Left renal cortex interstitium (tissue), 4 donors: ENCODE measurements at regions not wholly inside any gene's neighbourhood (a gene's known extent, or its start where the extent isn't known, plus 50 kb on each side); places are given as distances from the start of the nearest gene placed in this dataset.
"Not testable (repeated sequence)": the region's sequence is repeated elsewhere in the genome, so short reads cannot be mapped to it uniquely, and the experiment has no call there.

Source experiments
- DNase-seq, 4 donors: peaks; one replicate each; pipeline ENCODE4 v3.0.0-alpha.2; 2013; ENCODE audit warnings: low read depth in 4 of 4, low spot score in 2 of 4, missing footprints in 1 of 4

GRCh38 chr2:89537862-89538261 lies 846.4 kb downstream of the RPIA start:
- DNase-seq: not testable (repeated sequence)

DNA sequence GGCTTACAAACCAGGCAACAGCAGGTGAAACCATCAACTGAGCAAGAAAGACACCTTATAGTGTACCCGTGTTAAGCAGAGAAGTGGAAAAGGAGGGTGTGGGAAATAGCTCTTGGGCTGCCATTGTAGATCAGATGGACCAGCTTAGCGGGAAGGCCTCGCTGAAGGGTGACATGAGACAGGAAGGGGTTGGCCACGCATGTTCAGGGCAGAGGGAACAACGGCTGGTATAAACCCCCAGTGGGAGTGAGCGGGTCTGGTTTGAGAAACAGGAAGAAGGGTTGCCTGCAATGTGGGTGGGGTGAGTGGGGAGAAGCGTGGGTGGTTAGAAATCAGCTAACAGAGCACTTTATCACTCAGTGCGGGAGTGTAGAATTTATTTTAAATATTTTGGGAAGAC lies 852.6 kb downstream of the RPIA start:
- DNase-seq: not testable (repeated sequence)

DNA sequence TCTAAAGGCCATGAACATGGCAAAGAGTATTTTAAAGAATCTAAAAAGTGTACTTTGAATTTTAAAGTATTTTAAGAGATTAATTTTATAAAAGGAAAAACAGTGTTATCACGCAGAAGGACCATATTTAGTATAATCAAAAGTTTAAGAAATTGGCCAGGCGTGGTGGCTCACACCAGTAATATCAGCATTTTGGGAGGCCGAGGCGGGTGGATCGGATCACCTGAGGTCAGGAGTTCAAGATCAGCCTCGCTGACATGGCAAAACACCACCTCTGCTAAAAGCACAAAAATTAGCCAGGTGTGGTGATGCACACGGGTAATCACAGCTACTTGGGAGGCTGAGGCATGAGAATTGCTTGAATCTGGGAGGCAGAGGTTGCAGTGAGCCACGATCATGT lies 887.7 kb downstream of the RPIA start:
- DNase-seq: not testable (repeated sequence)

GRCh38 chr2:89582816-89583215 lies 891.3 kb downstream of the RPIA start:
- not testable (repeated sequence) for DNase-seq

DNA sequence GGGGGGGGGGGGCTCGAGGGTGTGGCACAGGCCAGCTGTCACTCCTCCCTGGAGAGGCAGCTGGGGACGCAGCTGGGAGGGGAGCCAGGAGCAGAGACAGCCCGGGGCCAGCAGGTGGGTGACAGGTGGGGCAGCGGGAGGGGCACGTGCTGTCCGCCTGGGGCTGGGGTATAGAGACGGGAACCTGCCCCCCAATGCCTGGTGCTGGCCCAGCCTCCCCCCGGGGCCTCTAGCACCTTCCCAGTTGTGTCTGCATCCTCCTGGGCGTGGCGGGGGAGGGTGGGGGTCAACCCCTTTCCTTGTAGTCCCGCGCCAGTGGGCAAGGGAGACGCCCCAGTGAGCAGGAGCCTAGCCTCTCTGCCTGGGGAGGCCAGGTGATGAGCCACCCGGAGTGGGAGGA lies 892.6 kb downstream of the RPIA start:
- not testable (repeated sequence) for DNase-seq

- DNase-seq: not testable (repeated sequence)
Measured at GRCh38 chr2:89584868-89585557, 893.5 kb downstream of the RPIA start.

DNA sequence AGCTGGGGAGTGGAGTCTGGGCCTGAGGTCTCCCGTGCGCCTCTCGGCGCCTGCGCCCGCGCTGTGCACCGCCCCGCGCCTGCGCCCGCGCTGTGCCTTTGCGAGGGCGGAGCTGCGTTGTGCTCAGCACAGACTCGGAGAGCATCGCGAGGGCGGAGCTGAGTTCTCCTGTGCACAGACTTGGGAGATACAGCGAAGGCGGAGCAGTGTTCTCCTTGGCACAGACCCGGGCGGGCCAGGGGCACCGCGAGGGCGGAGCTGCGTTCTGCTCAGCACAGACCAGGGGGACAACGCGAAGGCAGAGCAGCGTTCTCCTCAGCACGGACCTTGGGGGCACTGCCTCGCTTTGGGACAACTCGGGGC lies 894.1 kb downstream of the RPIA start:
- peak in 3 of 4 donors; percentile 23 to 32 (median 29) for DNase-seq

DNA sequence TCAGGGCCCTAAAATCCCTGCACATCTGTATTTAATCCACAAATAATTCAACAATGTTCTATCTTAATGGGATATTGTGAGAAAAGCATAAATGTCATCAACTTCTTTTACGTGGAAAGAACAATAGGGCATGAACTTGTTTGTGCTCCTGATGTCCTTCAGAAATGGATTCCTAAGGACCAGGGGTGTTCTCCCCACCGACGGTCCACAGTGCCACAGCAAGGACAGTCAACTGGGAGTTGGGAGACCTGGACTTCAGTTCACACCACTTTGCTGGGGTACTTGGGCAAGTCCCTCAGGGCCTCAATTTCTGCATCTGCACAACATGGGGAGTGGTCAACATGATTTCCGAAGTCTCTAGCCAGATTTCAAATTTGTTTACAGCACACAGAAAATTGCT lies 908.4 kb downstream of the RPIA start:
- DNase-seq: not testable (repeated sequence)

DNA sequence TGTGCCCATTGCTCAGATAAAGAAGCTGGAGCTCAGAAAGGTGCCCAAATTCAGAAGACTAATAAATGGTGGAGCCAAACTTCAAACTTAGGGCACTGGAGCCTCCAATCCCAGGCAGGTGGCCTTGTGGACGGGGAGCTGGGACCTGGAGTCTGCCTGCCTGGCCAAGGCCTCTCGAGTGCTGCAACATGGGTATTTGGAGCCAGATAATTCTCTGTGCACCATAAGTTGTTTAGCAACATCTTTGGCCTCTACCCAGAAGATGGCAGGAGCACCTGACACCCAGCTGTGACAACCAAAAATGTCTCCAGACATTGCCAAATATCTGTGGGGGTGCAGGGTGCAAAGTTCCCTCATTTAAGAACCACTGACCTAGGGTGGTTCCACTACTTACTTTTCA lies 915.0 kb downstream of the RPIA start:
- DNase-seq: not testable (repeated sequence)

DNA sequence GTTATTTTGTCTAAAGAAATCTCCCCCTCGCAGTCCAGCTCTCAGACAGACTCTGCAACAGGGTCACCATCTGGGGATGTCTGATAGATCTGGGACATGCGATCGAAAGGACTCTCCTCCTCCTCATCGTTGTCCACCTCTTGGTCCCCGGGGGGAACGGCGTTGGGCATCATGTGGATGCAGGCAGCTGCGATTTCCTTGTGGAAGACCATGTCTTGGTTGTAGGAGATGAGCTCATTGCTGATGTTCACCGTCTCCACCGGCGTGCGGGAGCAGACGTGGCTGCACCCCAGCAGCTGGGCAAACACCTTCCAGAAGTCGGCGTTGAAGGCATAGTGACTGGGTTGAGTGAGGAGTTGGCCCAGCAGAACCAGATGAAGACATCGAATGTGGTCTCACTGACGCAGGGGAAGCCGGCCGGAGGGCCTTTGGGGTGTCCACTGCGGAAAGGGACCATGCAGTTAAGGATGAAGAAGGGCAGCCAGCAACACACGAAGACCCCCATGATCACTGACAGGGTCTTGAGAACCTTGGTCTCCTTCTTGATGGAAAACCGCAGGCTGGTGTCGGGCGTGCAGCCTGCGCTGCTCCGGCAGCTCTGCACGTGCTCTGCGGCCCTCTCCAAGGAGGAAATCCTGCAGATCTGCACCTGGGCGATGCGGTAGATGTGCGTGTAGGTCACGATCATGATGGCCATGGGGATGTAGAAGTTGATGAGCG lies 918.9 kb downstream of the RPIA start:
- DNase-seq: not testable (repeated sequence)

GRCh38 chr2:89610927-89611515 lies 919.5 kb downstream of the RPIA start:
- DNase-seq: not testable (repeated sequence)

GRCh38 chr2:89611710-89612109 lies 920.2 kb downstream of the RPIA start:
- DNase-seq: not testable (repeated sequence)

DNA sequence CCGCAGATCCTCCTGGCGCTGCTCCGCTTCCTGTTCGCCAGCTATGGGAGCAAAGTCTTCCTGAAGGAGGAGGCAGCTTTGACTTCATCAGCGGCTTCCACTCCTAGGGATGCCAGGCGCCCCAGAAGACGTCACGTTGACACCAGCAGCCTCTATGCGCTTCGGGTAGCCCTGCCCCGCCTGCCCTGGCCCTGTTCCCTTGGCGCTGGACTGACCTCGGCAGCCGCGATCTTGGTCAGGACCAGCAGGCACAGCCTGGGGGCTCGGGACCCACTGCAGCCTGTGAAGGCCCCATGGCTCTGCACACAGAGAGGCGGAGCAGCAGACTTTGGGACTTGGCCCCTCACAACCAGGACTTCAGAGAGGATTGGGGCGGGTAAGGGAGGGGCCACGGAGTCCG lies 957.8 kb downstream of the RPIA start:
- not testable (repeated sequence) for DNase-seq

DNA sequence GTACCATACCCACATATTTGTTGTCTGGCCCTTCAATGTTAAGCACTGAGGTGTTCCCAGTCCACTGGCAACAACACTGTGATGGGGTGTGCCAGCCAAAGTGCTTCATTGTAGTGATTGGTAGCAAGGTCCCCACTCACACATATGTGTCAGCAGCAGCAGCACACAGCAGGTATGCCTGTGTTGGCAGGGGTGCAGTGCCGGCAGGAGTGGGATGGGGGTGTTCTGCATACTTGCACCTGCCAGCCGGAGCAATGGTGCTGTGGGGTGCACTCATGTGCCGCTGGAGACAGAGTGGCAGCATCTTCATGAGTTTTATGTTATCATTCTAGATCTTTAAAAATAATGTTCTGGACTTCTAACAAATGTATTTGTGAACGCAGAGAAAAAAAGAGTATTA lies 987.8 kb downstream of the RPIA start:
- DNase-seq: not testable (repeated sequence)
